ENCODE measurements at regions not wholly inside any gene's neighbourhood (a gene's known extent, or its start where the extent isn't known, plus 50 kb on each side); places are given as distances from the start of the nearest gene placed in this dataset.

DNA sequence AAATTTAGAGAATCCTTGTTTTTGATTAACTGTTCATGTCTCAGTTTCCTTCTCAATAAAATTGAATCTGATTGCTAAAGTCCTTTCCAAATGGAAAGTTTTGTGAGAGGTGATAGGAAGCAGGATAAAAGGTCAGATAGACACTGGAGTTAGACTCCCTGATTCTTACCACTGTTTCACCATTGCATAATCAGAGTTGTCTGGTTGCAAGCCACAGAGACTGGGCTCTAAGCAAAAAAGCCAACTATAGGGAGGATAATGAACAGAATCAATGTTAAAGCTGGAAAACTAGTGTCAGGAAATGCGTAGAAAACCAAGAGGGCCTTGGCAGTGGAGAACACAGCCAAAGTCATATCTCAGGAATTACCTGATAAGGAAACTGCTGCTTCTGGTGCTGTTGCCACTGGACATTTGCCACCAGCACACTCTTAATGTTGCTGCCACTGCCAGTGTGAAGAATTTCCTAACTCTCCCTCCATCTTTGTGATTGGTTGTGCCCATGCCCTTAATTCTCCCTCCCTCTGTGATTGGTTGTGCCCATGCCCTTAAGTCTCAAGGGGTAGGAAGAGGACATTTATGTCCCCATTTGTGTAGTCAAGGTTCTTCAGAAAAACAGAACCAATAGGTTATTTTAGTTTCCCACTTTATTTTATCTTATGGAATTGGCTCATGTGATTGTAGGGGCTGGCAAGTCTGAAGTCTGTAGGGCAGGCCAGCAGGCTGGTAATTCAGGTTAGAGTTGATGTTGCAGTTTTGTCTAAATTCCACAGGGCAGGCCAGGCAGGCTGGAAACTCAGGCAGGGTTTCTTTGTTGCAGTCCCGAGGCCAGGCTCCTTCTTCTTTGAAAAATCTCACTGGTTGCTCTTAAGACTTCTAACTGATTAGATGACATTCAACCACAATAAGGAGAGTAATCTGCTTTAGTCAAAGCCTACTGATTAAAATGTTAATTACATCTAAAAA, 639.0 kb downstream of the REEP3 start:
- Mint-ChIP-seq H3K4me3 (no peak overlapping the region), H3K27ac (no peak overlapping the region), H3K4me1 (no peaks in the 10 kb centered on the region), H3K27me3 (ENCODE audit: low read depth, poor library complexity) (no peaks in the 10 kb centered on the region), H3K36me3 (ENCODE audit: low read depth) (no peaks in the 10 kb centered on the region), H3K9me3 (no peaks in the 10 kb centered on the region)
- DNase-seq: no peak
- TF ChIP-seq, protein P1, sequence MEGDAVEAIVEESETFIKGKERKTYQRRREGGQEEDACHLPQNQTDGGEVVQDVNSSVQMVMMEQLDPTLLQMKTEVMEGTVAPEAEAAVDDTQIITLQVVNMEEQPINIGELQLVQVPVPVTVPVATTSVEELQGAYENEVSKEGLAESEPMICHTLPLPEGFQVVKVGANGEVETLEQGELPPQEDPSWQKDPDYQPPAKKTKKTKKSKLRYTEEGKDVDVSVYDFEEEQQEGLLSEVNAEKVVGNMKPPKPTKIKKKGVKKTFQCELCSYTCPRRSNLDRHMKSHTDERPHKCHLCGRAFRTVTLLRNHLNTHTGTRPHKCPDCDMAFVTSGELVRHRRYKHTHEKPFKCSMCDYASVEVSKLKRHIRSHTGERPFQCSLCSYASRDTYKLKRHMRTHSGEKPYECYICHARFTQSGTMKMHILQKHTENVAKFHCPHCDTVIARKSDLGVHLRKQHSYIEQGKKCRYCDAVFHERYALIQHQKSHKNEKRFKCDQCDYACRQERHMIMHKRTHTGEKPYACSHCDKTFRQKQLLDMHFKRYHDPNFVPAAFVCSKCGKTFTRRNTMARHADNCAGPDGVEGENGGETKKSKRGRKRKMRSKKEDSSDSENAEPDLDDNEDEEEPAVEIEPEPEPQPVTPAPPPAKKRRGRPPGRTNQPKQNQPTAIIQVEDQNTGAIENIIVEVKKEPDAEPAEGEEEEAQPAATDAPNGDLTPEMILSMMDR (IDR thresholded peaks at IDR 0.05): no peak

DNA sequence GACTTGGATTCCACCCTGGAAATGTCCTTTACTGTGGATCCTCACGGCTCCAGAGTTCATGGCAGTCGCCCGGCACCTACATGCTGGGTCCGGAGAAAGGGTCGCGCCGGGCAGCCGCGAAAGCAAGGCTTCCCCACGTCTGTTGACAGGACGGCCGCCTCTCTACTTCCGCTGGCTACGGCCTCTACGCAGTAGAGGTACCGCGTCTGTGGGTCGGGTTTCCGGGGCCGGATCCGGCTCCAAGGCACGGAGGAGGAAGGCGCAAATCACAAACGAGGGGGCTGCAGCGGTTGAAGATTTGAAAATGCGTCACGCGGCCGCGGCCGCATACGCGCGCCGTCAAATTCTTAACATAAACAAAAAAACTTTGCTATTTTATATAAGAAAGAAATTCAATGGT, 649.6 kb downstream of the REEP3 start:
- H3K27me3 Mint-ChIP-seq (ENCODE audit: low read depth, poor library complexity): no peaks in the 10 kb centered on the region
- H3K4me3 Mint-ChIP-seq: no peak overlapping the region
- H3K27ac Mint-ChIP-seq: no peak overlapping the region
- peaks cover 27% of the 10 kb centered on the region for H3K9me3 Mint-ChIP-seq
- TF ChIP-seq, protein P1 (IDR thresholded peaks at IDR 0.05): no peak
- H3K4me1 Mint-ChIP-seq: peaks cover 35% of the 10 kb centered on the region
- H3K36me3 Mint-ChIP-seq (ENCODE audit: low read depth): peaks cover 6% of the 10 kb centered on the region
- no peak for DNase-seq

DNA sequence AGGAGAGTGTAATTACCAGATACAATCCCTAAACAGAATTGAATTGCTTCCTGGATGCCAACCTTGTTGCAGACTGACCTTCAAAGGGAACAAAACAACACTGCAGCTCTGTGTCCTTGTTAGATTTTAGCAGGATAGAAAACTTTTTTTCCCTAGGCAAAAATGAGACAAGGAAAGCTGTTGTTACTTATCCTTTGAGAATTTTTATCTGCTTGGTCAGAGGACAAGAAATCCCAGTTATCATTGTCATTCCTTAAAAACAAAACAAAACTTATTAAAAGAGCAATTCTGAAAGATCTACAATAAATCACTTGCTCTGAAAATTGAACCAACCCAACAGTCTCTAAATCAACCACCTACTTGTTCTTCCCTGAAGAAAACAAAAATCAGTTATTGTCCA, 652.6 kb downstream of the REEP3 start:
- H3K4me1 Mint-ChIP-seq: peaks cover 37% of the 10 kb centered on the region
- H3K27ac Mint-ChIP-seq: peak overlapping the region; percentile 86
- TF ChIP-seq, protein P1 (IDR thresholded peaks at IDR 0.05): no peak
- H3K36me3 Mint-ChIP-seq (ENCODE audit: low read depth): peaks cover 6% of the 10 kb centered on the region
- no peaks in the 10 kb centered on the region for H3K27me3 Mint-ChIP-seq (ENCODE audit: low read depth, poor library complexity)
- H3K9me3 Mint-ChIP-seq: peaks cover 17% of the 10 kb centered on the region
- no peak for DNase-seq
- no peak overlapping the region for H3K4me3 Mint-ChIP-seq

DNA sequence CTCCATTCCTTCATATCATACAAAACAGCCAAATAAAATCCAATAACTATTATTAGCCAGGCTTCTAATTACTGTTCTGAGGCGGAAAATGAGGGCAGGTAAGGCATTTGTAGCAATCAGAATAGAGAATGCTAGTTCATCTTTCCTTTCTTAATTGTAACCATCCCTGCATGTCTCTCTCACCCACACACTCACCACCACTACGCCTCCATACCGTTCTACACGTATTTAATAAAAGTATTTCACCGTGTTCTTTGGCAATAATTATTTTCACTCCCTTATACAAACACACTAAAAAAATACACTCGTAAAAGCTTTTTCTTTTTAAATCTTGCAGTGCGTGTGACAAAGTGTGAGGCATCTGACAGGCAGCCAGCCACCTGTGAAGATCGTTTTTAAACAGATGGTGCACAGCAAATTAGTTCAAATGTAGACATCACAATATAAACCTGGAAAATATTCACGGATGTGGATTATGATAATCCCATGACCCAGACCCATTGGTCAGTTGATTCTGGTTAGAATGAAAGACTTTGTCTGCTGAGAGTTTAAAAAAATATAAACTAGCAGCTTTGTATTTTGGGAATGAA, 653.6 kb downstream of the REEP3 start:
- TF ChIP-seq, protein P1 (IDR thresholded peaks at IDR 0.05): no peak
- Mint-ChIP-seq H3K9me3 (peaks cover 13% of the 10 kb centered on the region), H3K4me1 (peaks cover 42% of the 10 kb centered on the region), H3K27ac (peak overlapping the region; percentile 86), H3K4me3 (peak overlapping the region; percentile 23), H3K27me3 (ENCODE audit: low read depth, poor library complexity) (no peaks in the 10 kb centered on the region), H3K36me3 (ENCODE audit: low read depth) (peaks cover 6% of the 10 kb centered on the region)
- no peak for DNase-seq

DNA sequence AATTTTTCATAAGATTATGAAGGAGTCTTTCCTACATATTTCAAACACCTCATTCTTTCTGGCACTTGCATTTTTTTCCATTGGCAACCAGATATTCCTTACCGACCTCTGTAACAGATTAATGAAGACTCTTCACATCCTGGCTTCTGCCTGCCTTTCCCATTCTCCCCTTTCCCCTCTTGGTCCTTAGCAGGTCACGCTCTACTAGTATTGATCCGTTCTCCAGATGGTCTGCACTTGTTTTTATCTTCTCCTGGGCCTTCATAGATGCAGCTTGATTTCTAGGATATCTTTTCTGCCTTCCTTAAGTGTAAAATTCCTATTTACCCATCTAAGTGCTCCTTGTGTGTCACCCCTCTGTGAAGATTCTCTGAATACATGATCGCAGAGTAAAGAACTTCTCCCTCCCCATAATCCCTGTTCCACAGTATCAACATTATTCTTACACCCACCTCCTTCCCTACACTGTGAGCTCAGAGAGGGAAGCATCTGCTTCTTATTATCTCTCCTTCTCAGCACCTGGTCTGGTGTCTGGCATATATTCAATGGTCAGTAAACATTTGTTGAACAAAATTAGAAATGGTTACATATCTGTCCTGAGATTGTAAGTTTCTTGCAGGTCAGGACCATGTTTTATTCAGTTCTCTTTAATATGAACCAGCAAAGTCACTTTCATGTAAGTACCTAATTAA, 654.2 kb downstream of the REEP3 start:
- TF ChIP-seq, protein P1 (IDR thresholded peaks at IDR 0.05): no peak
- Mint-ChIP-seq H3K4me1 (peaks cover 46% of the 10 kb centered on the region), H3K27ac (peak overlapping the region; percentile 41), H3K9me3 (peaks cover 13% of the 10 kb centered on the region), H3K4me3 (no peak overlapping the region), H3K36me3 (ENCODE audit: low read depth) (peaks cover 6% of the 10 kb centered on the region), H3K27me3 (ENCODE audit: low read depth, poor library complexity) (no peaks in the 10 kb centered on the region)
- DNase-seq: no peak
